Thyroid gland (tissue), 4 donors: ENCODE measurements at regions not wholly inside any gene's neighbourhood (a gene's known extent, or its start where the extent isn't known, plus 50 kb on each side); places are given as distances from the start of the nearest gene placed in this dataset.
"Not testable (repeated sequence)": the region's sequence is repeated elsewhere in the genome, so short reads cannot be mapped to it uniquely, and the experiment has no call there.

Experiments
- DNase-seq, 2 donors: peaks; one replicate each; pipeline ENCODE4 v3.0.0-alpha.2; 2019
- H3K27ac ChIP-seq, 3 donors: fragments of 200-600 bp; sonication (generic); 1 replicate in 2 of 3; 2 replicates in 1 of 3; pipeline ENCODE4 v1.5.1; 2016 to 2019; ENCODE audit warnings: mild to moderate bottlenecking in 1 of 3, moderate library complexity in 1 of 3
- H3K27me3 ChIP-seq: fragments of 200-600 bp; sonication (generic); one replicate; pipeline ENCODE4 v1.5.1; 2019
- H3K36me3 ChIP-seq, 2 donors: fragments of 200-600 bp; sonication (generic); one replicate each; pipeline ENCODE4 v1.5.1; 2016 to 2019
- H3K4me1 ChIP-seq, 2 donors: fragments of 200-600 bp; sonication (generic); one replicate each; pipeline ENCODE4 v1.5.1; 2017 to 2019
- H3K4me3 ChIP-seq, 3 donors: fragments of 200-600 bp; sonication (generic); replicated peaks in 1 of 3; 1 replicate in 2 of 3; 2 replicates in 1 of 3; pipeline ENCODE4 v1.5.1; 2016; ENCODE audit warnings: mild to moderate bottlenecking in 1 of 3
- H3K9me3 ChIP-seq: fragments of 200-600 bp; sonication (generic); one replicate; pipeline ENCODE4 v1.5.1; 2017
- POLR2A ChIP-seq, 2 donors: fragments of 450-650 bp; IDR thresholded peaks; one replicate each; pipeline ENCODE4 v1.6.1; 2017; ENCODE audit warnings: antibody characterized with exemption in 2 of 2, mild to moderate bottlenecking in 2 of 2, moderate library complexity in 1 of 2
- WGBS, 2 donors: methylation state at CpG; one replicate each; pipeline ENCODE4 v1.1.5; 2017; 5-methylcytosine and 5-hydroxymethylcytosine counted together
- intact Hi-C: fragments of 100-400 bp; cut with DNase I; formaldehyde crosslinking; loops from one replicate; pipeline ENCODE4 v1.15.1; 2023
- TF ChIP-seq, protein P1 (sequence below), 6 experiments: fragments of 200-600 bp in 3 of 6; fragments of 450-650 bp in 3 of 6; sonication (generic) in 3 of 6; IDR thresholded peaks; one replicate each; pipeline ENCODE4 v1.5.1; 2016 to 2019; ENCODE audit warnings: antibody characterized with exemption in 6 of 6, mild to moderate bottlenecking in 2 of 6, inconsistent platforms in 1 of 6, moderate library complexity in 1 of 6

- TF ChIP-seq POLR2A (IDR thresholded peaks at IDR 0.05), result no peak
- TF ChIP-seq, protein P1, sequence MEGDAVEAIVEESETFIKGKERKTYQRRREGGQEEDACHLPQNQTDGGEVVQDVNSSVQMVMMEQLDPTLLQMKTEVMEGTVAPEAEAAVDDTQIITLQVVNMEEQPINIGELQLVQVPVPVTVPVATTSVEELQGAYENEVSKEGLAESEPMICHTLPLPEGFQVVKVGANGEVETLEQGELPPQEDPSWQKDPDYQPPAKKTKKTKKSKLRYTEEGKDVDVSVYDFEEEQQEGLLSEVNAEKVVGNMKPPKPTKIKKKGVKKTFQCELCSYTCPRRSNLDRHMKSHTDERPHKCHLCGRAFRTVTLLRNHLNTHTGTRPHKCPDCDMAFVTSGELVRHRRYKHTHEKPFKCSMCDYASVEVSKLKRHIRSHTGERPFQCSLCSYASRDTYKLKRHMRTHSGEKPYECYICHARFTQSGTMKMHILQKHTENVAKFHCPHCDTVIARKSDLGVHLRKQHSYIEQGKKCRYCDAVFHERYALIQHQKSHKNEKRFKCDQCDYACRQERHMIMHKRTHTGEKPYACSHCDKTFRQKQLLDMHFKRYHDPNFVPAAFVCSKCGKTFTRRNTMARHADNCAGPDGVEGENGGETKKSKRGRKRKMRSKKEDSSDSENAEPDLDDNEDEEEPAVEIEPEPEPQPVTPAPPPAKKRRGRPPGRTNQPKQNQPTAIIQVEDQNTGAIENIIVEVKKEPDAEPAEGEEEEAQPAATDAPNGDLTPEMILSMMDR (IDR thresholded peaks at IDR 0.05), result no peak
- Histone ChIP-seq H3K4me3 (no peak overlapping the region), H3K27me3 (no peaks in the 10 kb centered on the region), H3K36me3 (no peaks in the 10 kb centered on the region), H3K27ac (no peak overlapping the region), H3K4me1 (peaks cover 0 to 4% of the 10 kb centered on the region in 2 donors), H3K9me3 (no peaks in the 10 kb centered on the region)
- intact Hi-C loops, result loop anchor here (5.0 to 10.0 kb wide), 3 partner anchors 343 to 650 kb away; partner anchors contain the start of gene SSTR4
- WGBS, 2 donors, result 53 to 72% methylated on average over 4 of the region's 4 CpGs
- DNase-seq, result no peak
These were observed 107.7 kb upstream of the FOXA2 start for GRCh38 chr20:22692119-22692475.

DNA sequence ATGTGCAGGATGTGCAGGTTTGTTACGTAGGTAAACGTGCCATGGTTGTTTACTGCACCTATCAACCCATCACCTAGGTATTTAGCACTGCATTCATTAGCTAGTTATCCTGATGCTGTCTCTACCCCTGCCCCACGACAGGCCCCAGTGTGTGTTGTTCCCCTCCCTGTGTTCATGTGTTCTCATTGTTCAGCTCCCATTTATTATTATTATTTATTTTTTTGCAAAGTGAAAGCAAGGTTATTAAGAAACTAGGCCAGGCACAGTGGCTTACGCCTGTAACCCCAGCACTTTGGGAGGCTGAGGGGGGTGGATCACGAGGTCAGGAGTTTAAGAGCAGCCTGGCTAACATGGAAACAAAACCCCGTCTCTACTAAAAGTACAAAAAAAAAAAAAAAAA is 108.2 kb upstream of the FOXA2 start:
- not testable (repeated sequence) for H3K4me1 ChIP-seq, H3K36me3 ChIP-seq, DNase-seq, H3K4me3 ChIP-seq, H3K9me3 ChIP-seq, H3K27me3 ChIP-seq, H3K27ac ChIP-seq
- intact Hi-C loops, result loop anchor here (5.0 to 10.0 kb wide), 3 partner anchors 342 to 650 kb away; partner anchors contain the start of gene SSTR4
- 90 to 92% methylated on average over 6 of the region's 6 CpGs for WGBS, 2 donors

DNA sequence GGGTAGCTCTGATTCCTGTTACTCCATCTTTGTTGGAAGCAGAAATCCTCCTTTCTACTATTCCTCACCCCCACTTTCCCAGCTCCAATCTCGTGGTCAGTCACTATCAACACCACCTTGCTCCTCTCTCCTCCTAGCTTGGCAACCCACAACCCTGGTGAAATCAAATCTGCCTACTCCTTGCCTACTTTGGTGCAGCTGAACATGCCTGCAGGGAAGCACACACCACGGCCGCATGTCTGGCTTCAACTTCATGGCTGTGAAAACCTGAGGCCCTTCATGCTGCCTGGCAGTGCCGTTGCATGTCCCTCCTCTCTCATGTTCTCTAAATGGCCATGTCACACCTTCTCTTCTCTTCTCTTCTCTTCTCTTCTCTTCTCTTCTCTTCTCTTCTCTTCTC is 112.4 kb upstream of the FOXA2 start:
- TF ChIP-seq POLR2A (IDR thresholded peaks at IDR 0.05), result no peak
- TF ChIP-seq, protein P1 (IDR thresholded peaks at IDR 0.05), result no peak
- Histone ChIP-seq H3K27me3 (no peaks in the 10 kb centered on the region), H3K36me3 (no peaks in the 10 kb centered on the region), H3K4me1 (peaks cover 4 to 15% of the 10 kb centered on the region in 2 donors), H3K9me3 (no peaks in the 10 kb centered on the region), H3K27ac (no peak overlapping the region), H3K4me3 (no peak overlapping the region)
- intact Hi-C loops, result loop anchor here (10.0 kb wide), 2 partner anchors 338 to 538 kb away; partner anchors contain the start of gene SSTR4
- no peak for DNase-seq
- WGBS, 2 donors, result 88 to 95% methylated on average over 4 of the region's 4 CpGs

GRCh38 chr20:22698259-22698842 is 114.0 kb upstream of the FOXA2 start:
- Histone ChIP-seq H3K9me3 (no peaks in the 10 kb centered on the region), H3K4me1 (peaks cover 4 to 13% of the 10 kb centered on the region in 2 donors), H3K36me3 (no peaks in the 10 kb centered on the region), H3K27me3 (no peaks in the 10 kb centered on the region), H3K27ac (no peak overlapping the region), H3K4me3 (no peak overlapping the region)
- TF ChIP-seq, protein P1 (IDR thresholded peaks at IDR 0.05), result no peak
- no peak for TF ChIP-seq POLR2A (IDR thresholded peaks at IDR 0.05)
- 76 to 85% methylated on average over 5 of the region's 5 CpGs for WGBS, 2 donors
- intact Hi-C loops, result loop anchor here (10.0 kb wide), 2 partner anchors 336 to 536 kb away; partner anchors contain the start of gene SSTR4
- DNase-seq, result no peak

DNA sequence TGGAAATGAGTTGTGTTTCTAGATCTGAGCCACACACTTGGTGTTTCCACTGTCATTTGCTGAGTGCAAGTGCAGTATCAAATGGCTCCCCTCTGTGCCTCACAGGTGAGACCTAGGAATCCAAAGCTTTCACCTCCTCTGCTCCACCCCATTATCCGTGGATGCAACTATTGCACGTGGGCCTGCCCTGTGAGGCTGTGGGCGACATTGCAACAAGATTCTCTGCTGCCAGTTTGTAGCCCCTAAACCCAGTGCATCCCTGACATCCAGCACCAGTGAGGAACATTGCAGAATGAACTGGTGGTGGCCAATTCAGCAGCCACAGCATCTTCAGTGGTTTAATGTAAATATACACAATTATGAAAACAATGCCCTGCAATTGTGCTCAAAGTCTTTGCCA is 115.0 kb upstream of the FOXA2 start:
- TF ChIP-seq, protein P1 (IDR thresholded peaks at IDR 0.05), result no peak
- no peak for TF ChIP-seq POLR2A (IDR thresholded peaks at IDR 0.05)
- intact Hi-C loops, result loop anchor here (10.0 kb wide), 2 partner anchors 335 to 535 kb away; partner anchors contain the start of gene SSTR4
- H3K27ac ChIP-seq, result no peak overlapping the region
- peaks cover 4 to 13% of the 10 kb centered on the region in 2 donors for H3K4me1 ChIP-seq
- no peak overlapping the region for H3K4me3 ChIP-seq
- DNase-seq, result no peak
- 96 to 100% methylated on average over 3 of the region's 3 CpGs for WGBS, 2 donors
- no peaks in the 10 kb centered on the region for H3K9me3 ChIP-seq
- no peaks in the 10 kb centered on the region for H3K36me3 ChIP-seq
- H3K27me3 ChIP-seq, result no peaks in the 10 kb centered on the region
